ENCODE measurements at regions not wholly inside any gene's neighbourhood (a gene's known extent, or its start where the extent isn't known, plus 50 kb on each side); places are given as distances from the start of the nearest gene placed in this dataset.

- no peaks in the 10 kb centered on the region for H3K9me3 ChIP-seq (ENCODE audit: control insufficient read depth in 2 of 2, low read length in 2 of 2)
- H3K36me3 ChIP-seq (ENCODE audit: control insufficient read depth, insufficient read depth, low read length), result no peaks in the 10 kb centered on the region
- no peak overlapping the region for H3K27ac ChIP-seq (ENCODE audit: insufficient read depth, low read length, poor library complexity, severe bottlenecking)
- Mint-ChIP-seq H3K27me3 (no peaks in the 10 kb centered on the region), H3K4me3 (no peak overlapping the region), H3K4me1 (no peaks in the 10 kb centered on the region), H3K9me3 (no peaks in the 10 kb centered on the region), H3K27ac (no peak overlapping the region), H3K36me3 (no peaks in the 10 kb centered on the region)
- no peaks in the 10 kb centered on the region for H3K4me1 ChIP-seq (ENCODE audit: control insufficient read depth, insufficient read depth, low read length, poor library complexity, severe bottlenecking)
- no peak for ATAC-seq (ENCODE audit: low read depth in 2 of 2)
- no peaks in the 10 kb centered on the region for H3K27me3 ChIP-seq (ENCODE audit: control insufficient read depth, insufficient read depth, low read length)
- DNase-seq, result no peak
- no peak overlapping the region for H3K4me3 ChIP-seq (ENCODE audit: low read depth, low read length)
These were observed 151.2 kb downstream of the TANC2 start for GRCh38 chr17:63116967-63117830.

- H3K9me3 Mint-ChIP-seq, result no peaks in the 10 kb centered on the region
- H3K4me1 Mint-ChIP-seq, result no peaks in the 10 kb centered on the region
- H3K36me3 Mint-ChIP-seq, result no peaks in the 10 kb centered on the region
- ATAC-seq (ENCODE audit: low read depth in 2 of 2) (no peak), DNase-seq (no peak)
- Histone ChIP-seq H3K4me1 (ENCODE audit: control insufficient read depth, insufficient read depth, low read length, poor library complexity, severe bottlenecking) (no peaks in the 10 kb centered on the region), H3K36me3 (ENCODE audit: control insufficient read depth, insufficient read depth, low read length) (no peaks in the 10 kb centered on the region), H3K9me3 (ENCODE audit: control insufficient read depth in 2 of 2, low read length in 2 of 2) (no peaks in the 10 kb centered on the region), H3K27ac (ENCODE audit: insufficient read depth, low read length, poor library complexity, severe bottlenecking) (no peak overlapping the region), H3K27me3 (ENCODE audit: control insufficient read depth, insufficient read depth, low read length) (no peaks in the 10 kb centered on the region), H3K4me3 (ENCODE audit: low read depth, low read length) (no peak overlapping the region)
- no peak overlapping the region for H3K27ac Mint-ChIP-seq
- H3K4me3 Mint-ChIP-seq, result no peak overlapping the region
- H3K27me3 Mint-ChIP-seq, result peaks cover 7% of the 10 kb centered on the region
These were observed 154.4 kb downstream of the TANC2 start for GRCh38 chr17:63120406-63120805.

GRCh38 chr17:63124536-63124935 is 158.5 kb downstream of the TANC2 start:
- no peaks in the 10 kb centered on the region for H3K4me1 ChIP-seq (ENCODE audit: control insufficient read depth, insufficient read depth, low read length, poor library complexity, severe bottlenecking)
- H3K27me3 ChIP-seq (ENCODE audit: control insufficient read depth, insufficient read depth, low read length), result no peaks in the 10 kb centered on the region
- Mint-ChIP-seq H3K27ac (no peak overlapping the region), H3K36me3 (peaks cover 4% of the 10 kb centered on the region), H3K9me3 (no peaks in the 10 kb centered on the region), H3K4me3 (no peak overlapping the region), H3K27me3 (peaks cover 11% of the 10 kb centered on the region), H3K4me1 (no peaks in the 10 kb centered on the region)
- DNase-seq (no peak), ATAC-seq (ENCODE audit: low read depth in 2 of 2) (no peak)
- H3K9me3 ChIP-seq (ENCODE audit: control insufficient read depth in 2 of 2, low read length in 2 of 2), result no peaks in the 10 kb centered on the region
- H3K4me3 ChIP-seq (ENCODE audit: low read depth, low read length), result no peak overlapping the region
- H3K27ac ChIP-seq (ENCODE audit: insufficient read depth, low read length, poor library complexity, severe bottlenecking), result no peak overlapping the region
- H3K36me3 ChIP-seq (ENCODE audit: control insufficient read depth, insufficient read depth, low read length), result no peaks in the 10 kb centered on the region

- Mint-ChIP-seq H3K9me3 (no peaks in the 10 kb centered on the region), H3K27ac (peak overlapping the region in 1 of 3 donors; percentile 29), H3K4me1 (no peaks in the 10 kb centered on the region), H3K4me3 (no peak overlapping the region), H3K36me3 (peaks cover 4% of the 10 kb centered on the region), H3K27me3 (peaks cover 11% of the 10 kb centered on the region)
- DNase-seq (no peak), ATAC-seq (ENCODE audit: low read depth in 2 of 2) (no peak)
- Histone ChIP-seq H3K4me1 (ENCODE audit: control insufficient read depth, insufficient read depth, low read length, poor library complexity, severe bottlenecking) (no peaks in the 10 kb centered on the region), H3K9me3 (ENCODE audit: control insufficient read depth in 2 of 2, low read length in 2 of 2) (no peaks in the 10 kb centered on the region), H3K4me3 (ENCODE audit: low read depth, low read length) (no peak overlapping the region), H3K27ac (ENCODE audit: insufficient read depth, low read length, poor library complexity, severe bottlenecking) (no peak overlapping the region), H3K27me3 (ENCODE audit: control insufficient read depth, insufficient read depth, low read length) (no peaks in the 10 kb centered on the region), H3K36me3 (ENCODE audit: control insufficient read depth, insufficient read depth, low read length) (no peaks in the 10 kb centered on the region)
These were observed 158.9 kb downstream of the TANC2 start for GRCh38 chr17:63124958-63125357.

- no peaks in the 10 kb centered on the region for H3K9me3 Mint-ChIP-seq
- Histone ChIP-seq H3K4me3 (ENCODE audit: low read depth, low read length) (no peak overlapping the region), H3K4me1 (ENCODE audit: control insufficient read depth, insufficient read depth, low read length, poor library complexity, severe bottlenecking) (no peaks in the 10 kb centered on the region), H3K9me3 (ENCODE audit: control insufficient read depth in 2 of 2, low read length in 2 of 2) (no peaks in the 10 kb centered on the region), H3K27me3 (ENCODE audit: control insufficient read depth, insufficient read depth, low read length) (no peaks in the 10 kb centered on the region), H3K27ac (ENCODE audit: insufficient read depth, low read length, poor library complexity, severe bottlenecking) (no peak overlapping the region), H3K36me3 (ENCODE audit: control insufficient read depth, insufficient read depth, low read length) (no peaks in the 10 kb centered on the region)
- ATAC-seq (ENCODE audit: low read depth in 2 of 2) (no peak), DNase-seq (no peak)
- peaks cover 4% of the 10 kb centered on the region for H3K36me3 Mint-ChIP-seq
- H3K4me3 Mint-ChIP-seq, result no peak overlapping the region
- H3K27ac Mint-ChIP-seq, result no peak overlapping the region
- peaks cover 11% of the 10 kb centered on the region for H3K27me3 Mint-ChIP-seq
- no peaks in the 10 kb centered on the region for H3K4me1 Mint-ChIP-seq
These were observed 160.0 kb downstream of the TANC2 start for GRCh38 chr17:63125987-63126386.

- no peaks in the 10 kb centered on the region for H3K27me3 ChIP-seq (ENCODE audit: control insufficient read depth, insufficient read depth, low read length)
- no peak overlapping the region for H3K4me3 ChIP-seq (ENCODE audit: low read depth, low read length)
- H3K9me3 ChIP-seq (ENCODE audit: control insufficient read depth in 2 of 2, low read length in 2 of 2), result no peaks in the 10 kb centered on the region
- H3K27ac ChIP-seq (ENCODE audit: insufficient read depth, low read length, poor library complexity, severe bottlenecking), result no peak overlapping the region
- H3K4me1 ChIP-seq (ENCODE audit: control insufficient read depth, insufficient read depth, low read length, poor library complexity, severe bottlenecking), result no peaks in the 10 kb centered on the region
- Mint-ChIP-seq H3K4me3 (no peak overlapping the region), H3K9me3 (no peaks in the 10 kb centered on the region), H3K4me1 (no peaks in the 10 kb centered on the region), H3K27ac (no peak overlapping the region), H3K36me3 (peaks cover 4% of the 10 kb centered on the region), H3K27me3 (peaks cover 11% of the 10 kb centered on the region)
- DNase-seq, result no peak
- no peak for ATAC-seq (ENCODE audit: low read depth in 2 of 2)
- no peaks in the 10 kb centered on the region for H3K36me3 ChIP-seq (ENCODE audit: control insufficient read depth, insufficient read depth, low read length)
These were observed 160.6 kb downstream of the TANC2 start for GRCh38 chr17:63126607-63127006.

GRCh38 chr17:63132459-63132911 is 166.4 kb downstream of the TANC2 start:
- Mint-ChIP-seq H3K27me3 (peaks cover 4% of the 10 kb centered on the region), H3K9me3 (no peaks in the 10 kb centered on the region), H3K27ac (no peak overlapping the region), H3K36me3 (peaks cover 4% of the 10 kb centered on the region), H3K4me3 (no peak overlapping the region), H3K4me1 (no peaks in the 10 kb centered on the region)
- Histone ChIP-seq H3K4me1 (ENCODE audit: control insufficient read depth, insufficient read depth, low read length, poor library complexity, severe bottlenecking) (no peaks in the 10 kb centered on the region), H3K27me3 (ENCODE audit: control insufficient read depth, insufficient read depth, low read length) (no peaks in the 10 kb centered on the region), H3K4me3 (ENCODE audit: low read depth, low read length) (no peak overlapping the region), H3K27ac (ENCODE audit: insufficient read depth, low read length, poor library complexity, severe bottlenecking) (no peak overlapping the region), H3K9me3 (ENCODE audit: control insufficient read depth in 2 of 2, low read length in 2 of 2) (no peaks in the 10 kb centered on the region), H3K36me3 (ENCODE audit: control insufficient read depth, insufficient read depth, low read length) (no peaks in the 10 kb centered on the region)
- ATAC-seq (ENCODE audit: low read depth in 2 of 2) (no peak), DNase-seq (no peak)

DNA sequence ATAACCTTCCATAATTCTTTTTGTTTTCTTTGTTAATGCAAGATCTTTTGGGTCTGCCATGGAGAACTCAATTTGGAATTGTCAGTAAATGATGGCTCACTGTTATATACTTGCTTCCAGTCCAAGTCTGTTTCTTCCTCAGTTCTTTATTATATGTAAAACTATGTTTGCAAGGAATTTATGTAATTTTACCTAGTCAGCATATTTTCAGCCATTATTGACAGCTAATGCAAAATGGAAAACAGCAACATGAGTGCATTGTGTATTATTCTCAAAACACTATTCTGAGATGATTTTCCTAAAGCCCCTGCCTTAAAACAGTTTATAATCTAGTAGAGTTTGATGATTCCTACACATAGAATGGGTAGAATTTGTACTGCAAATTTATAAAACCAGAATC is 167.5 kb downstream of the TANC2 start:
- Histone ChIP-seq H3K9me3 (ENCODE audit: control insufficient read depth in 2 of 2, low read length in 2 of 2) (no peaks in the 10 kb centered on the region), H3K27me3 (ENCODE audit: control insufficient read depth, insufficient read depth, low read length) (no peaks in the 10 kb centered on the region), H3K4me1 (ENCODE audit: control insufficient read depth, insufficient read depth, low read length, poor library complexity, severe bottlenecking) (no peaks in the 10 kb centered on the region), H3K4me3 (ENCODE audit: low read depth, low read length) (no peak overlapping the region), H3K27ac (ENCODE audit: insufficient read depth, low read length, poor library complexity, severe bottlenecking) (no peak overlapping the region), H3K36me3 (ENCODE audit: control insufficient read depth, insufficient read depth, low read length) (no peaks in the 10 kb centered on the region)
- peaks cover 4% of the 10 kb centered on the region for H3K36me3 Mint-ChIP-seq
- ATAC-seq (ENCODE audit: low read depth in 2 of 2) (no peak), DNase-seq (no peak)
- peaks cover 4% of the 10 kb centered on the region for H3K27me3 Mint-ChIP-seq
- H3K9me3 Mint-ChIP-seq, result no peaks in the 10 kb centered on the region
- H3K27ac Mint-ChIP-seq, result no peak overlapping the region
- H3K4me3 Mint-ChIP-seq, result no peak overlapping the region
- H3K4me1 Mint-ChIP-seq, result no peaks in the 10 kb centered on the region
